GM10266 (cell line): ENCODE measurements at regions not wholly inside any gene's neighbourhood (a gene's known extent, or its start where the extent isn't known, plus 50 kb on each side); places are given as distances from the start of the nearest gene placed in this dataset.

Source experiments
- DNase-seq: peaks from one replicate; pipeline ENCODE4 v3.0.0; 2012; ENCODE audit errors: extremely low spot score
- CTCF ChIP-seq: IDR thresholded peaks from 2 replicates; pipeline ENCODE4 v1.5.1; 2012; ENCODE audit warnings: mild to moderate bottlenecking, low read depth; ENCODE audit not compliant: control insufficient read depth, insufficient read depth; ENCODE audit errors: missing control alignments

- TF ChIP-seq CTCF = no peak
- DNase-seq = no peak
These were observed 107.2 kb upstream of the TCERG1L start for GRCh38 chr10:131418681-131419080.

GRCh38 chr10:131419797-131420196, 108.3 kb upstream of the TCERG1L start:
- TF ChIP-seq CTCF = no peak
- DNase-seq = no peak

- TF ChIP-seq CTCF = no peak
These were observed 109.3 kb upstream of the TCERG1L start for GRCh38 chr10:131420867-131421266.

GRCh38 chr10:131421381-131421780, 109.9 kb upstream of the TCERG1L start:
- DNase-seq = no peak
- no peak for TF ChIP-seq CTCF

More at GRCh38 chr10:131420867-131421266, 109.3 kb upstream of the TCERG1L start:
- no peak for DNase-seq

GRCh38 chr10:131422731-131423130, 111.2 kb upstream of the TCERG1L start:
- no peak for TF ChIP-seq CTCF

GRCh38 chr10:131424053-131424452, 112.5 kb upstream of the TCERG1L start:
- no peak for TF ChIP-seq CTCF
- DNase-seq = no peak

More at GRCh38 chr10:131422731-131423130, 111.2 kb upstream of the TCERG1L start:
- no peak for DNase-seq

- no peak for TF ChIP-seq CTCF
These were observed 113.4 kb upstream of the TCERG1L start for GRCh38 chr10:131424836-131425491.

More at GRCh38 chr10:131424836-131425491, 113.4 kb upstream of the TCERG1L start:
- no peak for DNase-seq
